ENCODE measurements at regions not wholly inside any gene's neighbourhood (a gene's known extent, or its start where the extent isn't known, plus 50 kb on each side); places are given as distances from the start of the nearest gene placed in this dataset.

- no peak overlapping the region for H3K27ac ChIP-seq
- H3K4me3 ChIP-seq = no peak overlapping the region
- no peaks in the 10 kb centered on the region for H3K36me3 ChIP-seq
- no peaks in the 10 kb centered on the region for H3K4me1 ChIP-seq
- WGBS, 4 donors = 38 to 65% (median 43%) methylated on average over 1 of the region's 1 CpG
- TF ChIP-seq POLR2A (IDR thresholded peaks at IDR 0.05) = no peak
- no peak for TF ChIP-seq CTCF (IDR thresholded peaks at IDR 0.05)
- H3K9me3 ChIP-seq = no peaks in the 10 kb centered on the region
- intact Hi-C loops (cut with DNase I) = no loop called here
- no peak for DNase-seq
- ATAC-seq = no peak
- no peaks in the 10 kb centered on the region for H3K27me3 ChIP-seq
These were observed 560.5 kb upstream of the PTCHD4 start for GRCh38 chr6:48671505-48671904.

- TF ChIP-seq CTCF (IDR thresholded peaks at IDR 0.05) (no peak), POLR2A (IDR thresholded peaks at IDR 0.05) (no peak)
- no peak for DNase-seq
- no peaks in the 10 kb centered on the region for H3K27me3 ChIP-seq
- no peaks in the 10 kb centered on the region for H3K4me1 ChIP-seq
- no peaks in the 10 kb centered on the region for H3K9me3 ChIP-seq
- no peak for ATAC-seq
- WGBS, 4 donors = 88 to 93% (median 93%) methylated on average over 2 of the region's 2 CpGs
- no peak overlapping the region for H3K27ac ChIP-seq
- no peak overlapping the region for H3K4me3 ChIP-seq
- intact Hi-C loops (cut with DNase I) = no loop called here
- no peaks in the 10 kb centered on the region for H3K36me3 ChIP-seq
These were observed 559.5 kb upstream of the PTCHD4 start for GRCh38 chr6:48670546-48670945.

GRCh38 chr6:48667797-48668196 is 556.8 kb upstream of the PTCHD4 start:
- ATAC-seq (no peak), DNase-seq (no peak)
- Histone ChIP-seq H3K27ac (no peak overlapping the region), H3K9me3 (no peaks in the 10 kb centered on the region), H3K27me3 (no peaks in the 10 kb centered on the region), H3K4me1 (no peaks in the 10 kb centered on the region), H3K36me3 (no peaks in the 10 kb centered on the region), H3K4me3 (no peak overlapping the region)
- TF ChIP-seq POLR2A (IDR thresholded peaks at IDR 0.05) (no peak), CTCF (IDR thresholded peaks at IDR 0.05) (no peak)
- intact Hi-C loops (cut with DNase I) = no loop called here
- WGBS, 4 donors = 59 to 61% (median 60%) methylated on average over 2 of the region's 2 CpGs

- no peak overlapping the region for H3K27ac ChIP-seq
- DNase-seq (no peak), ATAC-seq (no peak)
- H3K9me3 ChIP-seq = no peaks in the 10 kb centered on the region
- H3K36me3 ChIP-seq = no peaks in the 10 kb centered on the region
- no peak for TF ChIP-seq CTCF (IDR thresholded peaks at IDR 0.05)
- TF ChIP-seq POLR2A (IDR thresholded peaks at IDR 0.05) = no peak
- no peaks in the 10 kb centered on the region for H3K27me3 ChIP-seq
- H3K4me3 ChIP-seq = no peak overlapping the region
- WGBS, 4 donors = 54 to 63% (median 59%) methylated on average over 3 of the region's 3 CpGs
- H3K4me1 ChIP-seq = no peaks in the 10 kb centered on the region
- intact Hi-C loops (cut with DNase I) = no loop called here
These were observed 553.8 kb upstream of the PTCHD4 start for GRCh38 chr6:48664826-48665225.
